ENCODE measurements at regions not wholly inside any gene's neighbourhood (a gene's known extent, or its start where the extent isn't known, plus 50 kb on each side); places are given as distances from the start of the nearest gene placed in this dataset.

- no peak overlapping the region for H3K4me3 ChIP-seq (ENCODE audit: low read depth, low read length)
- no peak for DNase-seq (ENCODE audit: low read depth)
These were observed 468.5 kb downstream of the ZNF608 start for GRCh38 chr5:124277767-124278545.

DNA sequence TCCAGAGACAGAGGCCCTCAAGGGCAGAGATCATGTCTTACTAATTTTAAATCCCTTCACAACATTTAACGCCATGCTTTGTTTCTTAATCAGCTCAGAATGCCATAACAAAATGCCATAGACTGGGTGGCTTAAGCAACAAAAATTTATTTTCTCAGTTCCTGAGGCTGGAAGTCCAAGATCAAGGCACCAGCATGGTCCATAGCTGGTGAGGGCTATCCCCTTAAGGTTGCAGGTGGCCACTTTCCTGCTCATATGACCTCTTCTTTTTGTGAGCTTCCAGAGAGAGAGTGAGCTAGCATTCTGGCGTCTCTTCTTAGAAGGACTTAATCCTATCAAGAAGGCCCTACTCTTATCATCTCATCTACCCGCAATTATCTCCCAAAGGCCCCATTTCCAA is 470.3 kb downstream of the ZNF608 start:
- H3K4me3 ChIP-seq (ENCODE audit: low read depth, low read length), result no peak overlapping the region
- DNase-seq (ENCODE audit: low read depth), result no peak

- DNase-seq (ENCODE audit: low read depth), result peak; percentile 60
- no peak overlapping the region for H3K4me3 ChIP-seq (ENCODE audit: low read depth, low read length)
These were observed 471.5 kb downstream of the ZNF608 start for GRCh38 chr5:124274949-124275348.

DNA sequence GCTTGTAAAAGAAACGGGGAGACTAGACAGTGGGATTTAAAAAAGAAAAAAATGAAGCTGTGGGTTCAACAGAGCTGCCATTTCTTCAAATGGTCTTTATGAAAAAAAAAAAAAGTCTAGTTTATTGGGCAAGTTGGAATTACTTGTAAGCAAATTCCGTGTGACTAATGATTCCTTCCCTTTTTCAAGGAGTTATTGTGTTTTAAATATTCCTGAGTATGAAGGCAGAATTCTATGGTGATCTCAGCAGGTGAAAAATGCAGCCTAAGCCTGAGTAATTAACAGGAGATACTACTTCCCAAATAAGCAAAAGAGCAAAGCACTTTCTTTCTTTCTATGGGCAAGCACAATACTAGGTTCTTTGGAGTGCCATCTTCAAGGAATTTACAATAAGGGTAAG is 481.9 kb downstream of the ZNF608 start:
- DNase-seq (ENCODE audit: low read depth), result no peak
- no peak overlapping the region for H3K4me3 ChIP-seq (ENCODE audit: low read depth, low read length)

GRCh38 chr5:124263680-124264491 is 482.6 kb downstream of the ZNF608 start:
- no peak overlapping the region for H3K4me3 ChIP-seq (ENCODE audit: low read depth, low read length)
- DNase-seq (ENCODE audit: low read depth), result peak; percentile 46

DNA sequence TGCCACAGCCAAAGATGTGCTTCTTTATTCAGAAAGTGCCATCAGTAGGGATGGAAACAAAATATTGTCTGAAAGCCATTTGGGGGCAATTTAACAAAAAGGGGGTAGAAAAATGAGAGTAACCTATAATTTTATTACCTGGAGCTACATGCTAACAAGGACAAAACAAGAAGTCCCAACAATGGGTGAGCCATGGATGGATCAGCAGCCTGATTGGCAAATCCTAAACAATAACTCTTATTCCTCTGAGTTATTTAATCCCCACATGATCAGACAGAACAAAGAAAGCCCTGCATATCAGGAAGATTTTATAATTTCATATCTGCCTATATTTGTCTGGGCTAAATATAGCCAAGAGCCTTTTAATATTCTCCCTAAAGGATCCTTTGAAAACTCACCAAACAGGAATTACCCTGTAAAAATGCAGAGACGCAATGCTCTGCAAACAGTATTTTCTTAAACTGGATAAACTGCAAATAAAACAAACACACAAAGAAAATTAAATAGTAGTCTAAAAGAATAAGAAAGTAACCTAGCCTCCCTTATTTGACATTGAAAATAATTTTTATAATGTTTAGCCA is 483.4 kb downstream of the ZNF608 start:
- no peak overlapping the region for H3K4me3 ChIP-seq (ENCODE audit: low read depth, low read length)
- no peak for DNase-seq (ENCODE audit: low read depth)

- DNase-seq (ENCODE audit: low read depth), result peak; percentile 47
These were observed 484.0 kb downstream of the ZNF608 start for GRCh38 chr5:124262470-124262869.

DNA sequence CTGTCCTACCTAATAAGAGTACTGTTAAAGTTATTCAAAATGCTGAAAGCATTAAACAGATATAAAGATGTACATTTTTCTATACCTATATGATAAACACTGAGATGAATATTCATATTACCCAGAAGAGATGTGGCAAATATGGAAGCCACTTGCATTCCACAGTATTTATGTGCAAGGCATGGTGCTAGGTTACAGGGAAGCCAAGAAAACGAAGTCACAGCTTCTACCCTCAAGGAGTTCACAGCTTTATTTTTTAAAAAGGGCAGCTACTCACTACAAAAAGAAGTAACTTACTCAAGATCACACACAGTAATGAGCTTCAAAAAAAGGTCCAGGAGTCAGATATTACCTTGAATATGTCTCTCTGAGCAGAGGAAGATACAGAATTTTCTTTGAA is 484.6 kb downstream of the ZNF608 start:
- no peak overlapping the region for H3K4me3 ChIP-seq (ENCODE audit: low read depth, low read length)
- DNase-seq (ENCODE audit: low read depth), result no peak

More at GRCh38 chr5:124262470-124262869, 484.0 kb downstream of the ZNF608 start:
- H3K4me3 ChIP-seq (ENCODE audit: low read depth, low read length), result no peak overlapping the region

DNA sequence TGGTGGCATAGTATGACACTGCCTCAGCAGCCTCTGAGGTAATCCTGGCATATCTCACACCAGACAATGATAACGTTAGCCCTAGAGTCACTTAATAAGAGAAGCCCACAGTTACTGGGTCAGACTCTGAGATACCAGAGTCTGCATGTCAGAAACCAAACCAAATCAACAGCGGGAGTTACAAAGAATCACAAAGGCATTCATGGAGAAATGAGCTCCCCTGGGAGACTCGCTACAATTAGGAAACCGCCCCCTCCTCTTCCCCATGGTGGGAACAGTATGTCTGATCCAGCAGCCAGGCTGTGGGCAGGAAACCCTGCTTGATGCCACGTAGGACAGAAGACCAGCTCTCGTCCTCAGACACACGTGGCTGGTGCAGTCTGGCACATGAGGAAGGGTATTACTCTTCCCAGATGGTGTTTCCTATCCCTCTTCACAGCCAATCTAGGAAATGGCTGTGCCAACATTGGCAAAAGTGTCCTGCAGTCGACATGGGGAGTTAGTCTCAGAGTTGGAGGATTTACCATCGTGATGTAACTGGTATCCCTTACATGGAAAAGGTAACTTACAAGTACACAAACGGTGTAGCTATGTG is 485.4 kb downstream of the ZNF608 start:
- no peak for DNase-seq (ENCODE audit: low read depth)
- no peak overlapping the region for H3K4me3 ChIP-seq (ENCODE audit: low read depth, low read length)

GRCh38 chr5:124259017-124259416 is 487.4 kb downstream of the ZNF608 start:
- no peak for DNase-seq (ENCODE audit: low read depth)
- H3K4me3 ChIP-seq (ENCODE audit: low read depth, low read length), result no peak overlapping the region

DNA sequence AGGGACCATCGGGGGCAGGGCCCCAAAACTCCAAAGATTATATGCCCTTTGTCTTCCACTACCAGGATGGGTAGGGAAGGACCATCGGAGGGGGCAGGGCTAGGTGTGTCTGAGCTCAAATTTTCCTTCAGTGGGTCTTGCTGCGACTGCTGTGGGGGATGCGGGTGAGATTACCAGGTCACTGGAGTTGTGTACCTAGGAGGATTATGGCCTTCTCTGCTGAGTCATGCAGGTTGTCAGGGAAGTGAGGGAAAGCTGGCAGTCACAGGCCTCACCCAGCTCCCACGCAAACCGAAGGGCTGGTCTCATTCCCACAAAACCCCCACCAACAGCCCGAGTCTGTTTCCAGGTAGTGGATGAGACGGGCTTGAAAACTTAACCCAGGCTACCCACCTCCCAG is 489.4 kb downstream of the ZNF608 start:
- H3K4me3 ChIP-seq (ENCODE audit: low read depth, low read length), result no peak overlapping the region
- DNase-seq (ENCODE audit: low read depth), result no peak

GRCh38 chr5:124253203-124253810 is 493.1 kb downstream of the ZNF608 start:
- H3K4me3 ChIP-seq (ENCODE audit: low read depth, low read length), result no peak overlapping the region
- no peak for DNase-seq (ENCODE audit: low read depth)

GRCh38 chr5:124252747-124253146 is 493.7 kb downstream of the ZNF608 start:
- DNase-seq (ENCODE audit: low read depth), result no peak
- H3K4me3 ChIP-seq (ENCODE audit: low read depth, low read length), result no peak overlapping the region

- H3K4me3 ChIP-seq (ENCODE audit: low read depth, low read length), result no peak overlapping the region
- peak; percentile 36 for DNase-seq (ENCODE audit: low read depth)
These were observed 494.2 kb downstream of the ZNF608 start for GRCh38 chr5:124252191-124252638.

DNA sequence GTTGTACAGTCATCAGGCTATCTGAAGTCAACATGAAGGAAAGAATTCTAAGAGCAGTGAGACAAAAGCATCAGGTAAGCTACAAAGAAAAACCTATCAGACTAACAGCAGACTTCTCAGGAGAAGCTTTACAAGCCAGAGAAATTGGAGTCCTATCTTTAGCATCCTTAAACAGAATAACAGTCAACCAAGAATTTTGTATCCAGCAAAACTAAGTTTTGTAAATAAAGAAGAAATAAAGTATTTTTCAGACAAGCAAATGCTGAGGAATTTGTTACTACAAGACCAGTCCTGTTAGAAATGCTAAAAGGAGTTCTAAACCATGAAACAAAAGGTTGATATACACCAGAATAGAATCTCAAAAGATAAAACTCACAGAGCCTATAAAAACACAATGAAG is 501.2 kb downstream of the ZNF608 start:
- no peak for DNase-seq (ENCODE audit: low read depth)
- no peak overlapping the region for H3K4me3 ChIP-seq (ENCODE audit: low read depth, low read length)

- DNase-seq (ENCODE audit: low read depth), result no peak
- no peak overlapping the region for H3K4me3 ChIP-seq (ENCODE audit: low read depth, low read length)
These were observed 505.7 kb downstream of the ZNF608 start for GRCh38 chr5:124240732-124241131.

DNA sequence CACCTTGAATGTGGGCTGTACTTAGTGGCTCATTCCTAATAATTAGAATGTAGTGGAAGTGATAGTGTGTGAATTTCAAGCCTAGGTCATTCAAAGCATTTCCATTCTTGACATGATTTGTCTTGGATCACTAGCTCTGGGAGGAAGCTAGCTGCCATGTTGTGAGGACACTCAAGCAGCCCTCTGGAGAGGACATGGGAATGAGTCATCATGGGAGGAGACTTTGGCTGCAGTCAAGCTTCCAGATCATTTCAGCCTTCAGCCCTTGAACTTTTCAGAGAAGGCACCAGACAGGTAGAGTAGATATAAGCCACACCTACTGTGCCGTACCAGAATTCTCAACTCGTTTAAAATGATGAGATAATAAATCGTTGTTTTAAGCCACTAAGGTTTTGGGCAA is 506.9 kb downstream of the ZNF608 start:
- no peak overlapping the region for H3K4me3 ChIP-seq (ENCODE audit: low read depth, low read length)
- DNase-seq (ENCODE audit: low read depth), result no peak

DNA sequence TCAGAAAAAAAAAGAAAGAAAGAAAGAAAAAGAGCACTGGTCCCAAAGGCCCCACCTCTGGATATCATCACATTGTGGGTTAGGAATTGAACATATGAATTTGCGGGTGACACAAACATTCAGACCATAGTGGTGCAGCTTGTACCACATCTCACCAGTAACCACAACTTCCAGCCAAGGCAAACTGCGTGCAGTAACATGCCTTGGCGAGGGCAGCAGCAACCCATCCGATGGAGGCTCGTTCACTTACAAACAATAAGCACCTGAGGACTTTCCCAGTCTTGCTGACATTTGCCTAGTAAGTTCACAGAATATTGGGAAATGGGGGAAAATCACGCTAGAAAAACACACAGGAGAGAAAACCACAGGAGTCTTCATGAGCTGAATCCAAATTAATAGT is 508.1 kb downstream of the ZNF608 start:
- DNase-seq (ENCODE audit: low read depth), result no peak
- H3K4me3 ChIP-seq (ENCODE audit: low read depth, low read length), result no peak overlapping the region

GRCh38 chr5:124237206-124237695 is 509.2 kb downstream of the ZNF608 start:
- no peak for DNase-seq (ENCODE audit: low read depth)
- H3K4me3 ChIP-seq (ENCODE audit: low read depth, low read length), result no peak overlapping the region
